GM12875 (cell line): ENCODE measurements at regions not wholly inside any gene's neighbourhood (a gene's known extent, or its start where the extent isn't known, plus 50 kb on each side); places are given as distances from the start of the nearest gene placed in this dataset.

ENCODE experiments used
- H3K4me3 ChIP-seq: one replicate; pipeline ENCODE4 v1.5.1; 2011; ENCODE audit warnings: low read depth, low read length, control low read depth
- CTCF ChIP-seq: IDR thresholded peaks from 2 replicates; pipeline ENCODE4 v1.5.1; 2011; ENCODE audit warnings: low read depth, mild to moderate bottlenecking, control low read depth, inconsistent platforms, low read length, moderate library complexity, borderline replicate concordance; ENCODE audit not compliant: insufficient read depth

GRCh38 chr10:52616395-52616764 is 156.2 kb downstream of the MBL2 start:
- TF ChIP-seq CTCF: no peak
- no peak overlapping the region for H3K4me3 ChIP-seq

GRCh38 chr10:52617346-52617745 is 155.2 kb downstream of the MBL2 start:
- TF ChIP-seq CTCF: no peak
- H3K4me3 ChIP-seq: no peak overlapping the region

GRCh38 chr10:52619052-52619451 is 153.5 kb downstream of the MBL2 start:
- TF ChIP-seq CTCF: no peak
- H3K4me3 ChIP-seq: no peak overlapping the region

- no peak overlapping the region for H3K4me3 ChIP-seq
- TF ChIP-seq CTCF: no peak
These were observed 150.9 kb downstream of the MBL2 start for GRCh38 chr10:52621635-52622079.

- TF ChIP-seq CTCF: no peak
These were observed 148.8 kb downstream of the MBL2 start for GRCh38 chr10:52623761-52624160.

GRCh38 chr10:52627279-52627678 is 145.3 kb downstream of the MBL2 start:
- H3K4me3 ChIP-seq: no peak overlapping the region
- no peak for TF ChIP-seq CTCF

More at GRCh38 chr10:52623761-52624160, 148.8 kb downstream of the MBL2 start:
- H3K4me3 ChIP-seq: no peak overlapping the region

- TF ChIP-seq CTCF: no peak
These were observed 141.4 kb downstream of the MBL2 start for GRCh38 chr10:52631146-52631545.

More at GRCh38 chr10:52631146-52631545, 141.4 kb downstream of the MBL2 start:
- H3K4me3 ChIP-seq: no peak overlapping the region
